GM19238 (cell line): ENCODE measurements at regions not wholly inside any gene's neighbourhood (a gene's known extent, or its start where the extent isn't known, plus 50 kb on each side); places are given as distances from the start of the nearest gene placed in this dataset.
"Not testable (repeated sequence)": the region's sequence is repeated elsewhere in the genome, so short reads cannot be mapped to it uniquely, and the experiment has no call there.

Experiments
- DNase-seq: peaks from one replicate; pipeline ENCODE4 v3.0.0; 2011; ENCODE audit warnings: low spot score; ENCODE audit not compliant: insufficient read length

- DNase-seq = no peak
Measured at GRCh38 chr15:38002883-38003477, 68.5 kb downstream of the TMCO5A start.

- DNase-seq = no peak
Measured at GRCh38 chr15:38004218-38004861, 69.9 kb downstream of the TMCO5A start.

DNA sequence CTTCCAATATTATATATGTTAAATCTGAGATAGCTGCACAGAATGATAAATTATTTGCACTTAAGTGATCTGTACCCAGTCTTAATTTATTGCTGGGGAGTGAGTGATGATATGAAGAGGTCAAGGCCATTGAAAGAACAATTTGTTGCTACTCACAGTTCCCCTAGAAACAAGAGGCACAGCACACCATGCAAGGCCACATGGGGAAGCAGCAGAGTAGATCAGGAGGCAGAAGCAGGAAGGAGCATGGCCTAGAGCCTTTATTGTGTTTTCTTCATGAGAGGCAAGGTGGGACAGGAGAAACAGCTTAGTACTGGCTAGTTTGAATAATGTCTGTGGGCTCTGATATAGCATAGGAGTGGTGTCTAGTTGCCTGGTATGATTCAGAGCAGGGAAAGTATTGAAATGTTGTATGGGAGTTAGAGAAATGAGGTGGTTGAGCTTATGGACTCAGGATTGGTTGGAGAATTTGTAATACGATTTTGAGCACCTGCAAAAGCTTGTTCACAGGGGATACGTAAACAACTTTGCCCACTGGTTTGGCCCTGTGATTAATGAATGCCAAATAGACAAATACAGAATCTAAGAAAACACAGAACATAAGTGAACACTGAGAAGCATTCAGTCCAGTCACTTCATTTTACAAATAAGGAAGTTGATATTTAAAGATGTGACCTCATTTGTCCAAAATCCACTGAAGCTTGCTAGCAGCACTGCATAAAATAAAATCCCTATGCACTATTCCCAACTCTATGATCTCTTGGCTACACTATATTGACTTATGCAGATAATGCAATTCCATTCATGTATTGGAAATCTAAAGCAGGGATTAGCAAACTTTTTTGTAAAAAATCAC is 71.7 kb downstream of the TMCO5A start:
- DNase-seq = no peak

DNA sequence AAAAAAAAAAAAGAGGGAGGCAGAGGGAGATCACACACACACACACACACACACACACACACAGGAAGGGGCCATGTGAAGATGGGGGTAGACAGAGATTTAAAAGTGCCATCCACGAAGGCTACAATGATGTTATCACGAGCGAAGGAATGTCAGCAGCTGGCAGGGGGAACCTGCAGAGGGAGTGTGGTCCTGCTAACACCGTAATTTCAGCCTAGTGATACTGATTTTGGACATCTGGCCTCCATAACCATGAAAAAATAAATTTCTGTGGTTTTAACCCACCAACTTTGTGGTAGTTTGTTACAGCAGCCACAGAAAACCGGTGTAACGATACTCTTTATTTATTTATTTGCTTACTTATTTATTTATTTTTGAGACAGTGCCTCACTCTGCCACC is 76.0 kb downstream of the TMCO5A start:
- no peak for DNase-seq

DNA sequence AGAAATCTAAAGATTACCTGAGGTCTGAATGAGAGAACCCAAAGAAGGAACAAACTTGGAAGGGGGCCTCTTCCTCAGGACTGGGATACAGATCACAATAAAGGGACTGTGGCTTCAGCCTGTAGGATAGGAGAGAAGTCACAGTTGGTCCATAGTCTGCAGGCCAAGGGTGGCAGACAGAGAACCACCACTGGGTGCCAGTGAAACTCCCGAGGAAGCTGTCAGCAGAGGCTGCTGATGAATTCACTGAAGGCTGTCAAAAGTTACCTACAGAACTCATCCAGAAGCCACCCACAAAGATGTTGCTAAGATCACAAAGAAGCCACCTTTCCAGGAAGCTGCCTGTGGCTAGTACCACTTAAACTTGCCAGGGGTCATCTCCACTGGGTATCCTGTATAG is 78.5 kb downstream of the TMCO5A start:
- no peak for DNase-seq

DNA sequence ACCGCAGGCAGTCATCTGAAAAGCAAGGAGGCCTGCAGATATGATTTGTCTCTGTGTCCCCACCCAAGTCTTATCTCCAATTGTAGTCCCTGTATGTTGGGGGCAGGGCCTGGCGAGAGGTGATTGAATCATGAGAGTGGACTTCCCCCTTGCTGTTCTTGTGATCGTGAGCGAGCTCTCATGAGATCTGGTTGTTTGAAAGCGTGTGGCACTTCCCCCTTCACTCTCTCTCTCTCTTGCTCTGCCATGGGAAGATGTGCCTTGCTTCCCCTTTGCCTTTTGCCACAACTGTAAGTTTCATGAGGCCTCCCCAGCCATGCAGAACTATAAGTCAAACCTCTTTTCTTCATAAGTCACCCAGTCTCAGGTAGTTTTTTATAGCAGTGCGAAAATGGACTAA is 83.3 kb downstream of the TMCO5A start:
- no peak for DNase-seq

DNA sequence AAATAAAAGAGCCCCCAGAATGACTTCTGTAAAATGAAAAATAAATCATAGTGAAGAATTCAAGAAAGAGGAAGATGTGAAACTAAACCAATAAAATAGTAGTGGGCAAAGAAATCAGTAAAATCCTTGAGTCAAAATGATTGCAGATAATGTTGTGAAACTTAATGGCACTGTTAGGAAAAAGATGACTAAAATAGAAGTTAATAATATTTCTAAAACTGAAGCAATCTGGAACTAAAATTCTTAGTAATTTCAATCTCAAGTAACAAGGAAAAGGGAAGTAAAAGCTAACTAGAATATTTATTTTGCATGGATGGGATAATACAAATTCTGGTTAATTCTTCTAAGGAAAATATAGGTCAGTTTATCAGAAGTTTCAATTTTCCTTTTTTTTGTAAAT is 84.6 kb downstream of the TMCO5A start:
- DNase-seq = no peak

DNA sequence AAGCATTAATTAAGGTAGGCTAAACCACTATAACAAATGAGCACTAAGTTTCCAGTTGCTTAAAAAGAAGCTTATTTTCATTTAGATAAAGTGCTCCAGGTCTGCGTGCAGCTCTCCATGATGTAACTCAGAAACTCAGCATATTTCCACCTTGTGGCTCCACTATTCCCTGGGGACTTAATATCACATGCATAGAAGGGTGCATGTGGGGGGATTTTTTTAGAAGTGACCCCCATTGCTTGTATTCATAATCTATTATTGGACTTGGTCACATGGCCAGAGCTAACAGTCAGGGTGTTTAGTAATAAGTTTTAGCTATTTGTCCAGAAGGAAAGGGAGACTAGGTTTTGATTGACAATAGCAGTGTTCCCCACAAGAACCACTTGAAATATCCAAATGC is 86.8 kb downstream of the TMCO5A start:
- no peak for DNase-seq

- no peak for DNase-seq
Measured at GRCh38 chr15:38024293-38025091, 90.1 kb downstream of the TMCO5A start.

GRCh38 chr15:38025656-38026055 is 91.2 kb downstream of the TMCO5A start:
- DNase-seq = not testable (repeated sequence)

DNA sequence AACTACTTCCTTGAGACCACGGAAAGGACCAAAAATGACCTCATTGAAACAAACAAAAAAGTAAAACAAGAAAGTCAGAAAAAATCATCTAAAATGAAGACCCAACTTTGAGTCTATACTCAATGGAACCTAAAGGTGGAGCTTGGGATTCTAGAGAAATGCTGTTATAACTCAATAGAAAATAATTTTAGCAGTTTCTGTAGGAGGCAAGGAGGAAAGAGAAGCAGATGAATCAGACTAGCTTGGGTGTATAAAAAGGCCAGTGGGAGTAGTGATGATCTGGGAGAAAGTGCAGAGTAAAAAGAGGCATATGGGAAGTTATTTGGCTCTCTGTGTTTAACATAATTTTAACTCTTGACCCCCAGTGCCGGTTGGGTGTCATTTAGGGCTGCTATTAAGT is 94.4 kb downstream of the TMCO5A start:
- DNase-seq = no peak

DNA sequence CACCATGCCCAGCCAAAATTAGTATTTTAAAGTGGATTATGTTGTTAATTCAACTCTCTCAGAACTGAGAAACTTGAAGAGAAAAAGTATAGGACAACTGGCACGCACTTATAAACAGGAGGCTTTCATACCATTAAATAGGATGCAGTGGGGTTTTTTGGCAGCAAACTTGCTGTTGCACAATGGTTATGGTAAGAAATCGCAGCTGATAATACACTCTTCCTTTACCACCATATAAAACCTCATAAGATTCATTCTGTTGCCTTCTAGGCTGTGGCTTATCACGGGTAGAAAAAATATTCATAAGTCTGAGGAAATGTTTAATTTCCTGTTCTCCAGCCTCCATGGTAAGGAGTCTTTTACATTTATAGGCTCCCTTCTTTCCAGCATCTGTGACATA is 95.3 kb downstream of the TMCO5A start:
- DNase-seq = no peak

- no peak for DNase-seq
Measured at GRCh38 chr15:38030609-38031008, 96.2 kb downstream of the TMCO5A start.

GRCh38 chr15:38035701-38036100 is 101.3 kb downstream of the TMCO5A start:
- no peak for DNase-seq

- DNase-seq = no peak
Measured at GRCh38 chr15:38036790-38037338, 102.4 kb downstream of the TMCO5A start.

- no peak for DNase-seq
Measured at GRCh38 chr15:38038659-38039442, 104.4 kb downstream of the TMCO5A start.

GRCh38 chr15:38040615-38041014 is 106.2 kb downstream of the TMCO5A start:
- DNase-seq = no peak

DNA sequence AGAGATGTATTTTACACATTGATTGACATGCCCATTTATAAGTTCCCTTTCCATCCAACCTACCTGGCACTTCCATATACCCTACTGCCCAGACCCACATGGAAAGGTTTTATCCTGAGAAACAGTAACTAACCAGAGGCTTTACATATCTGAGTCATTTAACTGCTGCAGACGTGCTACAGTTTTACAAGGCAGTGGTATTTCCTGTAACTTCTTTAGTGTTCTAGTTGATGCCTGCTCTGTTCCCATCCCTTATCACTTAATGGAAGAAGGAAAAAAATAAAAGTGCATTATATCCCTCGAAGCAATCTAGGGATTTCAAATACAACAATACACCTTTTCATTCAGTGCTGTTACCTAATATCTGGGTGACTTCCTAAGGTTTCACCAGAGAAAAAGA is 107.1 kb downstream of the TMCO5A start:
- DNase-seq = no peak

DNA sequence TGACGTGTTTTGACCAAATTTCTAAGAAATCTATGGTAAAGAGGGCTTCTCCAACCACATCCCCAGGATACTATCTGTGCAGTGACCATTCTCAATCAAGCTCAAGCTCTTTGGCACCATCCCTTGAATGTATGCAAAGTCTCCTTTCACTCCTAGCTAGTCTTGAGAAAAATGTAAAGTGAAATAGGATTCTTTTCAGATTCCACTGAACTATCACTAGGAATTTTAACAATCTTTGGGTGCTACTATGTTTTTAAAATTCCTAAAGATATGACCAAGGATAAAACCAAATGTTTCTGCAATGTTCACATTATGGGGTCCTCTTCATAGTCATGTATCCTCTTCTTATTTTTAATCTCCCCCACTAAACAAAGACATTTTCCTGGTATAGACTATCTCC is 107.8 kb downstream of the TMCO5A start:
- DNase-seq = no peak

- no peak for DNase-seq
Measured at GRCh38 chr15:38042707-38043445, 108.4 kb downstream of the TMCO5A start.
